ENCODE measurements at regions not wholly inside any gene's neighbourhood (a gene's known extent, or its start where the extent isn't known, plus 50 kb on each side); places are given as distances from the start of the nearest gene placed in this dataset.
"Not testable (repeated sequence)": the region's sequence is repeated elsewhere in the genome, so short reads cannot be mapped to it uniquely, and the experiment has no call there.

DNA sequence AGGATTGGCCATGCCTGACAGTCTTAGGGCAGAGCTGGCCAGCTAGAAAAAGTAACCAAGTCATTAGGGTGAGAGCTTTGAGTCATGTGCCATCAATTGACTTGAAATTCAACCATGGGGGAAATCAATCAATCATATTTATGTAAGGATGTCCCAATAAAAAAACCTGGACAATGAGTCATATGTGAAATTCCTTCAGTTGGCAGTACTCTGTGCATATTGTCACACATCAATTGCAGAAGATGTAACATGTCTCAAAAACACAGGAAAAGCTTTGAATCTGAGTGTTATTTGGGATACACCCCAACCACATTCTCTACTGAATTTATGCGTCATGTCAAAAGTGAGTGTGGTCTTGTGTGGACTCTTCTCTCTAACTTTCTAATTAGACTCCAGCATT, 1004.1 kb upstream of the NRXN1 start:
- intact Hi-C loops (cut with DNase I, micrococcal nuclease) = no loop called here
- DNase-seq = no peak
- ATAC-seq = no peak

DNA sequence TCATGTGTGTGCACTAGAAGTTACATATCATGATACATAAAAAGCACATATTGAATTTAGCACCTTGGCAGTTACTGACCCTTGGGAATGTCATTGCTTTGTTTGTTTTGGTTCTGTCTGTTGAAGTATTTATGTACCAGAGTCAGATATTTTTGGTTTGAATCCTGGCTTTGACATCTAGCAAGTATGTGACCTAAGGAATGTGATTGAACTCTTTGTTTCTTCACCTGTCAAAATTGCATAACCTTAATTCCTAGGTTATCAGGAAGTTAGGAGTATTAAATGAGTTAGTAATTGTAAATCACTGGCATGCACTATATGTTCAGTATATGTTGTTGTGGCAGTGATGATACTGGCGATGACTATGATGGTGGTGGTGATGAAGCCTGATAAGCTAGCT, 1003.5 kb upstream of the NRXN1 start:
- no peak for ATAC-seq

DNA sequence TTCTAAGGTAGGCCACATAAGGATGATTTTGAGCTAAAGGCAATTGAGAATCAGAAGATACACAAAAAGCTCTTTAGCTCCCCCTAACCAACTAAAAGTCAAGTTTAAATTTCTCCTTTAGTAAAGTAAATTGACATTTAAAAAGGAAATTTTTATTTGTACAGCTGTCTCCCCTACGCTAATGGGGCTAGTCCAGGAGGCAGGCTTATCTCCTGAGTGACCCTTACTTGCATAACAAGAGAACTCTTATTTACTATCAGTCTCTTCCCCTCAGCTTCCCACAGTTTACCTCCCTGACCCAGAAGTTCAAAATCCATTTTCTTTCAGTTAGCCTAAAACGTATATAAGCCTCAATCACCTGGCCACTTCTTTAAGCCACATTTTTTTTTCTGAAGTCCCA, 1002.8 kb upstream of the NRXN1 start:
- no peak for ATAC-seq
- DNase-seq = no peak
- intact Hi-C loops (cut with DNase I, micrococcal nuclease) = no loop called here

More for the DNA sequence above, 1003.5 kb upstream of the NRXN1 start:
- intact Hi-C loops (cut with DNase I, micrococcal nuclease) = no loop called here
- no peak for DNase-seq

DNA sequence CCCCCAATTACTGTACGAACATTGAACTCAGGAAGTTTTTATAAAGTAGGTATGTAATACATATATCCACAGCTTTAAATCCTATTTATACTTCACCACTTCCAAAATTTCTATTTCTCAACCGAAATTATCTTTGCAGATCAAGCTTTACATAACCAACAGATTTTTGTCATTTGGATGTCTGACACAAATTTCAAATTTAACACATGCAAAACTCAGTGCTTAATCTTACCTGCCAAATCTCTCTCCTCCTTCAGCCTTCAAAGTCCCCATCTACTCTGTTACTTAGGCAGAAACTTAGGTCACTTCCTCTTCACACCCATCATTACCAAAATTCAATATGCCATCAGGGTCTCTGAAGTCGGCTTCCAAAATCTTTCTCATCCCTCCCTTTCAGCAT, 990.1 kb upstream of the NRXN1 start:
- ATAC-seq = no peak
- intact Hi-C loops (cut with DNase I, micrococcal nuclease) = no loop called here

DNA sequence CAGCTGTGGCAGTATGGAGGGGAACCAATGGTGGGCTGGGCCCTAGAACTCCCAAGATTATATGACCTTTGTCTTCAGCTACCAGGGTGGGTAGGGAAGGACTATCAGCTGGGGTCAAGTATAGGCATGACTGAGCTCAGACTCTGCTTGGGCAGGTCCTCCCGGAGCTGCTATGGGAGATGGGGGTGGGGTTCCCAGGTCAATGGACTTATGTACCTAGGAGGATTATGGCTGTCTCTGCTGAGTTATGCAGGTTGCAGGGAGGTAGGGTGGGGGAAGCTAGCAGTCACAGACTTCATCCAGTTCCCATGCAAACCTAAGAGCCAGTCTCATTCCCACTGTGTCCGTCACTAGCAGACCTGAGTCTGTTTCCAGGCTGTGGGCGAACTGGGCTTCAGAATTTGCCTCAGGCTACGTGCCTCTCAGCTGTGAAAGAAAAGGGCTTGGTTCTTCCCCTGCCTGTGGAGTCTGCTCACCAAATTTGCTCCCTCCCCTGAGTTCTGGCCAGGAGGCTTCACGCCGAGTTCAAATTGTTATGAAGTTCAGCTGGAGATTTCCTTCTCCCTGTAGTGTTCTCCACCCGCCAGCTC, 985.8 kb upstream of the NRXN1 start:
- no peak for ATAC-seq

More for the DNA sequence above, 990.1 kb upstream of the NRXN1 start:
- no peak for DNase-seq

DNA sequence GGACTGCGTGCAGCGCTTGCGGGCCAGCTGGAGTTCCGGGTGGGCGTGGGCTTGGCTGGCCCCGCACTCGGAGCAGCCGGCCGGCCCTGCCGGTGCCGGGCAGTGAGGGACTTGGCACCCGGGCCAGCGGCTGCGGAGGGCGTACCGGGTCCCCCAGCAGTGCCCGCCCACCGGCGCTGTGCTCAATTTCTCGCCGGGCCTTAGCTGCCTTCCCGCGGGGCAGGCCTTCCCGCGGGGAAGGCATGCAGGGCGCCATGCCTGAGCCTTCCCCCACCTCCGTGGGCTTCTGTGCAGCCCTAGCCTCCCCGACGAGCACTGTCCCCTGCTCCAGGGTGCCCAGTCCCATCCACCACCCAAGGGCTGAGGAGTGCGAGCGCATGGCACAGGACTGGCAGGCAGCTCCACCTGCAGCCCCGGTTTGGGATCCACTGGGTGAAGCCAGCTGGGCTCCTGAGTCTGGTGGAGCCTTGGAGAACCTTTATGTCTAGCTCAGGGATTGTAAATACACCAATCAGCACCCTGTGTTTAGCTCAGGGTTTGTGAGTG, 975.0 kb upstream of the NRXN1 start:
- ATAC-seq; intact Hi-C loops (cut with DNase I, micrococcal nuclease): not testable (repeated sequence)

More for the DNA sequence above, 985.8 kb upstream of the NRXN1 start:
- intact Hi-C loops (cut with DNase I, micrococcal nuclease) = no loop called here
- no peak for DNase-seq

DNA sequence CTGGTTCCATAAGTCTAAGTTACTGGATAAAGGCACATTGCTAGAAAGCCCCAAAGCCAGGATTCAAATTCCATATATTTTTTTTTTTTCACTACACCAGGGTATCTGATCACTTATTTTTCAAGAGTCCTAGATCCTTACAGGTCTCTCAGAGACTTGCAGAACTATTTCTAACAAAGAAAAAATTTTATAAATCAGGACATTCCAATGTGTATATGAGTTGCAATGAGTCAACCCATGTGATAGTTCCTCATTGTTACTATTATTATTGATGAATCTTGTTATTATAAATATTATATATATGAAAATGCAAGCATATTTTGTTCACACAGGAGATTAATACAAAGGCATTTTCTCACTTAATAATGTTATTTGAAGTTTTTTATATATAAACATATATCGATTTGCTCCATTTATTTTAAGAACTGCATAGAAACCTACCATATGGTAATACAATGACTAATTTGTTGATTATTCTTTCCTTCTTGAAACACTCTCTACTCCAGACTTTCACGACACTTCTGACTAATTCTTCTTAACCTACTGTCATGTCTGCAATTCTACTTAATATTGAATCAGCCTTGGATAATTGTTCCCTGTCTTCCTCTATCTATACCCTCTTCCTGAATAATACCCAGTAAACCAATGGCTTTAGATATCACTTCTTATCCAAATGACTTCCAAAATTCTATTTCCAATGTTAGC, 968.4 kb upstream of the NRXN1 start:
- intact Hi-C loops (cut with DNase I, micrococcal nuclease) = no loop called here
- DNase-seq = no peak
- ATAC-seq = no peak

More for the DNA sequence above, 975.0 kb upstream of the NRXN1 start:
- not testable (repeated sequence) for DNase-seq

DNA sequence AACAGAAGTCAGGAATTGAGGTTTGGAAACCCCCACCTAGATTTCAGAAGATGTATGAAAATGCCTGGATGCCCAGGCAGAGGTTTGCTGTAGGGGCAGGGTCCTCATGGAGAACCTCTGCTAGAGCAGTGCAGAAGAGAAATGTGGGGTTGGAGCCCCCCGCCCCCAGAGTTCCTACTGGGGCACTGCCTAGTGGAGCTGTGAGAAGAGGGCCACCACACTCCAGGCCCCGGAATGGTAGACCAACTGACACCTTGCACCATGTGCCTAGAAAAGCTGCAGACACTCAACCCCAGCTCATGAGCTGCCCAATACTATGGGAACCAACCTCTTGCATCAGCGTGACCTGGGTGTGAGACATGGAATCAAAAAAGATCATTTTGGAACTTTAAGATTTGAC, 967.0 kb upstream of the NRXN1 start:
- intact Hi-C loops (cut with DNase I, micrococcal nuclease) = no loop called here
- ATAC-seq (no peak), DNase-seq (no peak)

DNA sequence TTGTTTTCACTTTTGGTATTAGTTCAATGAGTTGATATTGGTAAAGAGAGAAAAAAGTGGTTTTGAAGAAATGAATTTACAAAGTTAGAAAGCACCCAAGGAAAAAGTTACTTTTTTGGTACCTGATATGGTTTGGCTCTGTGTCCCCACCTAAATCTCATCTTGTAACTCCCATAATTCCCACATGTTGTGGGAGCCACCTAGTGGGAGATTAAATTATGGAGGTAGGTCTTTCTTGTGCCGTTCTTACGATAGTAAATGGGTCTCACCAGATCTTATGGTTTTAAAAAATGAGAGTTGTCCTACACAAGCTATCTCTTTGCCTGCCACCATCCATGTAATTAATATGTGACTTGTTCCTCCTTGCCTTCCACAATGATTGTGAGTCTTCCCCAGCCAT, 965.6 kb upstream of the NRXN1 start:
- no peak for ATAC-seq
- intact Hi-C loops (cut with DNase I, micrococcal nuclease) = no loop called here

DNA sequence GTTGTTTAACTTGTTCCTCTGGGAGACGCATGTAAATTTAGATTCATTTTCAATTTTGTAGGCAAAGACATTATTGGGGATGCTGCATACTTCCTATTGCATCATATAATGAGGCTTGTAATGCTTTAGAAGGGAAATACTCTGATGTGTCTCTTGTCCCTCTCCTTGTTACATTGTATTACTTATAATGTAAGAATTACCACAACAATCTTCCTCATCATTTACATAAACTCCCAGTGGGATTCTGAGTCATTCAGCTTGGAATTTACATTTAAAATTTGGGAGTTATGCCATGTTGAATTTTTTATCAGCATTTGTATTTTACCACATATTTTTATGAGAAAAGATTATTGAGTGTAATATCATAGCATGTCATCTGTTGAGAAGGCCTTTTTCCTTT, 963.4 kb upstream of the NRXN1 start:
- DNase-seq (no peak), ATAC-seq (no peak)
- intact Hi-C loops (cut with DNase I, micrococcal nuclease) = no loop called here

More for the DNA sequence above, 965.6 kb upstream of the NRXN1 start:
- DNase-seq = no peak

DNA sequence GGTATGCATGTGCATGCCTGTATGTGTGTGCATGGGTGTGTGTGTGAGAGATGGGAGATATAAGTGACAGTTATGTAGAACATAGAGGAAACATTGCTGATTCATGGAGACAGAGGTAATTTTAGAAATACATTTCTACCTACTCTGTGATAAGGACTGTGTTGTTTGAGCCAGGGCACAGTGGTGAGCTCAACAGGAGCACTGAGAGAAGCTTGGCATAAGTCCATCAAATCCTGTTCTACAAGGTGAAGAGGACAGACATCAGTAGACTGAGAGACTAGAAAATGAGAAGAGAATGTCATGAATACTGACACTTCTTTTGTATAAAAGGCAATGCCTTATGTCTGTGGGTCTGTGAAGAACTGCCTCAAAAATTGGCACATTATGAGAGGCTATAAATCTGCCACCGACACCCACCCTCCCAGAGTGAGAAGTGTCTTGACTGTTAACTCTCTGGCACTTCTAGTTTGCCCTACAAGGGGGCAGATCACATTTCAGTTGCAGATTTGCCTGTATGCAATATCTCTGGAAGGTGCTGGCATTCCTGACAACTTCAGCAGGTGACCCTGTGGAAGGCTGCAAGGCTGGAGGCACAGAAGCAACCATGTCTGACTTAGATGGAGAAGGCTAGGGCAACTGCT, 962.3 kb upstream of the NRXN1 start:
- no peak for ATAC-seq
- intact Hi-C loops (cut with DNase I, micrococcal nuclease) = no loop called here
- DNase-seq = no peak

DNA sequence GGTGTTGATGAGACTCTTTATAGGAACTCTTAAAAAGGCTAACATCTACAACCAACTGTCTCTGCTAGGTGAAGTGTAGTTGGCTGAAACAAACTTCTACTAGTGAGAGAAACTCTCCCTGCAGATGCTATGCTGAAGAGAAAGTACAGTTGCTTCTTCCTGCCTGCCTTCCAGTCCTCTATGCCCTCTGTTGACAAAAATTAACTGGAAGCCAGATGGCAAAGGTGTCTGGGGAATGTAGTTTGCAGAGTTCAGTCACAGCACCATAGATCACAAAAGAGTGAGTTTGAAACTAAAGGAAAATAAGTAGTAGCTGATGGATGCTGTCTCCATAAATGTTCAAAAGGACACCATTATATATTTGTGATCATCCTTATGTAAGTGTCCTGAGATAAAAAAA, 958.8 kb upstream of the NRXN1 start:
- ATAC-seq (no peak), DNase-seq (no peak)
- intact Hi-C loops (cut with DNase I, micrococcal nuclease) = no loop called here

DNA sequence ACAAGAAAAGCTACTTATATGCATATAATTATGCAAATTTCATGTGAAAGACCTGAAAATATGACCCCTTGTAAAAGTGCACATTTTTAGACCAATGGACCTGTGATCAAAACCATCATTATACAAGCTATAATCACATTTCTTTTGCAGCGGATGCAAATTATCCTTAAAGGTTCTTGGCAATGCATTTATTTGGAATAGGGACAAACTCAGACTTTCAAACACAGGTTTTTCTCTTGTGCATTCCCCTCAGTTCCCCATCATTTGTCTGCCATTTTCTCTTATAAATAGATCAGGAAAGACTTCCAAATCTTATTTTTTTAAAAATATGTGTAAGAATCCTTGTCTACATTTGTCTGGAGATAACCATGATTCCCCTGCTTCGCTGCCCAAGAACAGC, 954.2 kb upstream of the NRXN1 start:
- no peak for ATAC-seq
- intact Hi-C loops (cut with DNase I, micrococcal nuclease) = no loop called here
- DNase-seq = no peak

DNA sequence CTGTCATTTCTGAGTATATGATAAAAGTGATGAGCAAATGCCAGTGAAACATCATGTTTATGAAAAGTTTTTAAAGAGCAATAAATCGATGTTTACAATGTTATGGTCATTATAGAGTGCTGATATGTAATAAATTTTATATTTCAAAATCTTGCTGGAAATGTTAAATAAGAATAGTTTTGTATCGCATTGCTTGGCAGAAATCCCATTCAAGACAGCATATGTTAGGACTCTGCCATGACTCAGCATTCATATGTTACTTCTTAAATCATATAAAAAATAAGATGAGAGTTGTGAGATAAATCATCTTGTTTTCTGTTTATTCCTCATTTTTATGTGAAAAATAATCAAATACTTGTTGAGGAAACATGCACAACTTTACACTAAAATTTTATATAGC, 949.9 kb upstream of the NRXN1 start:
- intact Hi-C loops (cut with DNase I, micrococcal nuclease) = no loop called here
- DNase-seq (no peak), ATAC-seq (no peak)

DNA sequence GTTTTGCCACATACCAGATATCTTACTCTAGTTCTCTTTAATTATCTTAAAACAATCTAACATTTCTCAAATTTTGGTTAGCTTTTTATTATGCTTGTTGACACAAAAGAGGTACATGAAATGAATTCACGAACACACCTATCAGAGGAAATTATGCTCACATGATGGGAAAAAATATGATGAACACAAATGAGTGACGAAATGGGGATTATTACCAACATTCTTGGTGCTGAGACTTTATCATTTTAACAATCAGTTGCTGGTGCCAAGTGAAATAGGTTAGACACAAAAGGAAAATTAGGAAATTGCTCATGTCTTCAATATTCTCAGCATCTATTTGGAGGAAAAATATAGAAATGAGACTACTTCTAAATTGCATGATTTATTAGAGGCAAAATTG, 944.7 kb upstream of the NRXN1 start:
- ATAC-seq = no peak
- DNase-seq = no peak
- intact Hi-C loops (cut with DNase I, micrococcal nuclease) = no loop called here

DNA sequence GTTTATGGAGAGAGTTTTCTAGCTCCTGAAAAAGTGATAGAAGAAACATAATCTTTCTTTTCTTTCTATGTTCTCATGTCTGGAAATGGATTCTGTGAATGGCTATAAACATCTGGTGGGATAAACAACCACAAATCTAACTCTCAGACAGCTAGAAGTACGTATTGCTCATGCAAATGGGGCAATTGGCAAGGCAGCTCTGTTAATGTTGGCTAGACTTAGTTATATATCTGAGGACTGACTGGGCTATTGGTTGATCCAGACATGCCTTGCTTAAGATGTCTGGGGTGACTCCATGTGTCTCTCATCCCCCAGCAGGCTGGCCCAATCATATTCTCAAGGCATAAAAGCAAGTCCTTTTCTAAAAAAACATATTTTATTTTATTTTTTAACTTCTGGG, 939.2 kb upstream of the NRXN1 start:
- DNase-seq = no peak
- ATAC-seq = no peak
- intact Hi-C loops (cut with DNase I, micrococcal nuclease) = no loop called here

DNA sequence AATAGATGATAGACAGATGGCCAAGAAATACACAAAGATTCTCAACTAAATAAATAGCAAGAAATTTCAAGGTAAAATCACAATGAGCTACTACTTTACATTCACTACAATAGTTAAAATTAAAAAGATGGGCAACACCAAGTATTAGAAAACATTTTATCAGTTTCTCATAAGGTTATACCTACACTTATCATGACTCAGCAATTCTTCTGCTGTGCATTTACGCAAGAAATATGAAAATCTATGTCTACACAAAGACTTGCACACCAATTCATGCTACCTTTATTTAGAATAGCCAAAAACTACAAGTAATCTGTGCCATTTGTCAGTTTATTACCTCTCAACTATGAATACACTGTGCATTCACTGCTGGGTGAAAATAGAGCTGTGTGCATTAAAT, 937.4 kb upstream of the NRXN1 start:
- ATAC-seq = no peak
- intact Hi-C loops (cut with DNase I, micrococcal nuclease) = no loop called here
- DNase-seq = no peak

DNA sequence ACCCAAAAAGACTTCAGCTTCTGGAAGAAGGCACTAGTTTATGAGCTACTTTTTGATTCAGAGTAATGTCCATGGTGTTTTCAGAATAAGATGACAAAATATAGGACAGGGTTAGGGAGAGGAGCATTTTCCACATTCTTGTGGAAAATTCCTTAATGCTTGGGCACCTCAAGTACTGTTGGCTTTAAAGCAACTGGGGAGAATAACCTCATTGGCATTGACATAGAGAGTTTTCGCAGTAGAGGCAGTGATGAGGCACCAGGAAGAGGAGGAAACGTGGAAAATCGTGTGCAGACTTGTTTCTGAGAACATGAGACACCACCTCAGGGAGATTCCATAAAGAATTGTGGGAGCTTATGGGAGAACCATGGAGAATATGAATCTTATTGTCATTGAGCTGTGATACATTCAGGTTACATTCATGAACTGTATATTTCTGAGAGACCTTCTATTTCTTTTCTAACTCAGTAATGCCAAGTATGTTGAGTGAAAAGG, 929.0 kb upstream of the NRXN1 start:
- intact Hi-C loops (cut with DNase I, micrococcal nuclease) = no loop called here
- ATAC-seq (no peak), DNase-seq (no peak)

DNA sequence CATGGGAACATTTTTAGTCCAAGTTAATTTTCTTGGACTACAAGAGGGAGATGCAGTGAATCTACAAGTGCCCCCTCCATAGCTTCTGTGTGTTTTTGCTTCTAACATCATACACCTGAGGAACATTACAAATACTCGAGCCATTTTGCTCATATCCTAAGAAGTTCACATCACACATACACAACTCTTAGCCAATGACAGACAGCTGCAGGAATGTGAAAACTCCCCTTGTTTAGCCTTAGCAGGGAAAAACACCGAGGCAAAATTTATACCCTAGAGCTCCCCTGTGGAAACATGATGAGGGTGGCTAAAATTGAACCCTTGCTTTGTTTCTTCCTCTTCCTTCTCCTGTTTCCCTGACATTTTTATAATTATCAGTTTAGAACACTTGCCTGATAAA, 928.3 kb upstream of the NRXN1 start:
- no peak for DNase-seq
- intact Hi-C loops (cut with DNase I, micrococcal nuclease) = no loop called here
- no peak for ATAC-seq

DNA sequence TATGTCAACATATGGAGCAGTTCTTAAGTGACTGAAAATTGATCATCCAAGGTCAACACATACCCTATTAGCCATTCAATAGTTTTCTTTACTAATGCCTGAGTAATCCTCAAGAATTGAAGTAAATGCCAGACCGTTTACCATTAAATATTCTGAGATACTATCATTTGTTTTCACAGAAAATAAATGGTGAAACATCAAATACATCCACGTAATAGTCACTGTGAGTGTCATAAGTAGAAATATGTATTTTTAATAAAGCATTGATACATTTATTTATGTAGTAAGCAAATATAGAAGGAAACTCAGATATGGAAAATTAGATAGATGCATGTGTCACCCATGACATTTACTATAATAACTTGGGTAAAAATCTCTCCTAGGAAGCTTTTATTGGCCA, 927.8 kb upstream of the NRXN1 start:
- no peak for DNase-seq
- intact Hi-C loops (cut with DNase I, micrococcal nuclease) = no loop called here
- no peak for ATAC-seq

All from left colon (tissue), 2 donors.